HG03439 (cell line): ENCODE measurements at regions not wholly inside any gene's neighbourhood (a gene's known extent, or its start where the extent isn't known, plus 50 kb on each side); places are given as distances from the start of the nearest gene placed in this dataset.
"Not testable (repeated sequence)": the region's sequence is repeated elsewhere in the genome, so short reads cannot be mapped to it uniquely, and the experiment has no call there.

Source experiments
- ATAC-seq: cut with Tn5 transposase; IDR thresholded peaks from one replicate; pipeline ENCODE4 v1.9.1; 2021; ENCODE audit warnings: mild to moderate bottlenecking, moderate library complexity; ENCODE audit not compliant: unreplicated experiment

- no peak for ATAC-seq
Observed at GRCh38 chr4:91989914-91990313, 313.9 kb upstream of the GRID2 start.

DNA sequence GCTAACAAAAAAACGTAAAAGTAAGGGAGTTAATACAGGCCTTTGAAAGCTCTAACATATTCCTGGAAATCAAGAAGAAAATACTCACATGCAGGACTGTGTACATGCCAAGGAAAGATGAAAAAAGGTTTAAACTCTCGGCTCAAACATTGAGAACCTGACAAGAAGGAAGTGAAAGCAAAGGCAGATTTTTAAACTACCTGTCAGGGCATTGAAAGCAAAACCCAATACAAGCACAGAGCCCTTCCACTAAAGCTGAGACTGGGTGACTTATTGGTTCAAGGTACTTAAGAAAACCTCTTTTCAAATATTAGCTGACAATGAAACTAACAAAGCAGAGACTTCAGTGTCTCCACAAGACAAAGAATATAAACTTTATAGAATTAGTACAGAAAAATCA, 313.0 kb upstream of the GRID2 start:
- peak; percentile 67 for ATAC-seq

- ATAC-seq, result no peak
Observed at GRCh38 chr4:91997045-91997444, 306.7 kb upstream of the GRID2 start.

GRCh38 chr4:92012899-92013867, 290.6 kb upstream of the GRID2 start:
- ATAC-seq, result no peak

GRCh38 chr4:92014067-92014466, 289.7 kb upstream of the GRID2 start:
- ATAC-seq, result no peak

- ATAC-seq, result no peak
Observed at GRCh38 chr4:92021203-92021602, 282.6 kb upstream of the GRID2 start.

- no peak for ATAC-seq
Observed at GRCh38 chr4:92021788-92022187, 282.0 kb upstream of the GRID2 start.

GRCh38 chr4:92028830-92029229, 274.9 kb upstream of the GRID2 start:
- not testable (repeated sequence) for ATAC-seq

GRCh38 chr4:92031825-92032224, 271.9 kb upstream of the GRID2 start:
- ATAC-seq, result no peak

DNA sequence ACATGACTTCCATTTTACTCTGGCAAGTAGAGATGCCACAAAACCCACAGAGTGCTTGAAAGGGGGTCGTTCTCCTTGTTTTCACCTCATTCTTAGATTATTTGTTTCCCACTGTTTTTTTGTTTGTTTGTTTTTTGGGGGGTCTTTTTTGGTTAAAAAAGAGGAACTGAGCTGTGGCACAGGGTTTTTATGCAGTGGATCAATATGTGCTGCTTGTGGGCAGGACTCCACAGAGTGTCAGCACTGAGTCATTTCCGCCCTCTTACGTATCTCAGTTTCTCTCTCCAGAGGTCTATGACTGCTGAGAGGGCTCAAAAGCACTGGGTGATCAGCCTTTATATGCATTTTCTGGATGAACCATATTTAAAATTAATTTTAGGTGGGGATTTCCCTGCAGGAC, 268.1 kb upstream of the GRID2 start:
- no peak for ATAC-seq

GRCh38 chr4:92045718-92046117, 258.0 kb upstream of the GRID2 start:
- ATAC-seq, result no peak

- no peak for ATAC-seq
Observed at GRCh38 chr4:92047209-92047875, 256.4 kb upstream of the GRID2 start.

GRCh38 chr4:92050875-92051274, 252.9 kb upstream of the GRID2 start:
- no peak for ATAC-seq

GRCh38 chr4:92059615-92060014, 244.2 kb upstream of the GRID2 start:
- ATAC-seq, result no peak

DNA sequence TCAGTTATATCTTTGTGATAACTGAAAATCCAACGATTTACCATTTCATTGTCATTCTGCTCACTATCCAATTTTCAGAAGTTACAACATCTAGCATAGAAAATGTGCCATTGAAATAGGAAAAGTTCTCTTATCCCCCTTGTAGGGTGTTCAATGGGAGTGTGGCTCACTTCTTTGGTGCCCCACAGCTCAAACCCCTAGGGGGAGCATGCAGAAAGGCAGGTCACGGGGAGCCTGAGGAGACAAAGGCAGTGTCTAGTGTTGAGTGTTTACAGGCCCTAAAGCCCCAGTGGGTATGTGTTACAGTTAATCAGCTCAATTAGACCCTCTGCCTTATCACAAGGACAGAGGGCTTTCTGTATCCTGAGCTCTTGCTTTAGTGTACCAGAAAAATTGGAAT, 243.4 kb upstream of the GRID2 start:
- ATAC-seq, result no peak

GRCh38 chr4:92064574-92064973, 239.2 kb upstream of the GRID2 start:
- ATAC-seq, result no peak

GRCh38 chr4:92066485-92066884, 237.3 kb upstream of the GRID2 start:
- no peak for ATAC-seq

- no peak for ATAC-seq
Observed at GRCh38 chr4:92071587-92071986, 232.2 kb upstream of the GRID2 start.

DNA sequence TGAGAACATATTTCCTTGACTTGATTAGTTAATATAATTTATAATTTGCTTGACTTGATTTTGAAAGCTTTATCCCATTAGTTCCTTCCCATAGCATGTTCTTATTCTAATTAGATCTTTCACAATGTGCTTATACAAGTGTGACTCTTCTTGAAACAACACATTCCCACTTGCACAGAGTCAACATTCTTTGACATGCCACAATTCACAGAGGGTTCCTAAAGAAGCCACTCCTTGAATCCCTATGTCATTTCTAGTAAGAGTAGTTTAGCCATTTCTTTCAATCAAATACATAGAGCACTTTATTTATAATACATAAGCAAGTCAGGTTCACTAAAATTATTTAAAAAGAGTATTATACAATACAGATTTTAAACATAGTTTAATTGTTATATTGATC, 228.9 kb upstream of the GRID2 start:
- no peak for ATAC-seq

DNA sequence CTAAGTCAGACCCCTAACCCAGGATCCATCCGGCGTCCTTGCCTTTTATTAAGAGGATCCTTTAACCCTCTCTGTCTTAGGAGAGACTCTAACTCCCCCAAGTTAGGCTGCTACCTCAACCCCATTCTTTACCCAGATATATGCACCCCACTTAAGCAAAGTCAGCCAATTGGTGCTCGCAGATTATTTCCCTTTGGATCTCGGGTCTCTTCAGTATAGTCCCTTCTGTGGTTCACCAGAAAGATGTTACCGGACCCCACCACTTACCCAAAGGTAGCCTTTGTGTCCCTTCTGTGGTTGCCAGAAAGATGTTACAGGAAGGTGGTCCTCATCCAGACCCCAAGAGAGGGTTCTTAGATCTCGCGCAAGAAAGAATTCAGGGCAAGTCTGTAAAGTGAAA, 212.9 kb upstream of the GRID2 start:
- no peak for ATAC-seq

DNA sequence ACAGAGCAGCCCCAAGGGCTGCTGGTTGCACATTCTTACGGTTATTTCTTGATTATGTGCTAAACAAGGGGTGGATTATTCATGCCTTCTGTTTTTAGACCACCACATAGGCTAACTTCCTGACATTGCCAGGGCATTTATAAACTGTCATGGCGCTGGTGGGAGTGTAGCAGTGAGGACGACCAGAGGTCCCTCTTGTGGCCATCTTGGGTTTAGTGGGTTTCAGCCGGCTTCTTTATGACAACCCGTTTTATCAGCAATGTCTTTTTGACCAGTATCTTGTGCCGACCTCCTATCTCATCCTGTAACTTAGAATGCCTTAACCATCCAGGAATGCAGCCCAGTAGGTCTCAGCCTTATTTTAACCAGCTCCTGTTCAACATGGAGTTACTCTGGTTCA, 212.4 kb upstream of the GRID2 start:
- ATAC-seq, result no peak

GRCh38 chr4:92099861-92100260, 203.9 kb upstream of the GRID2 start:
- no peak for ATAC-seq
